ENCODE measurements at regions not wholly inside any gene's neighbourhood (a gene's known extent, or its start where the extent isn't known, plus 50 kb on each side); places are given as distances from the start of the nearest gene placed in this dataset.

- no peak overlapping the region for H3K4me3 ChIP-seq
- DNase-seq (ENCODE audit: low read depth in 1 of 2, low spot score in 1 of 2), result no peak
- TF ChIP-seq CTCF (IDR thresholded peaks at IDR 0.05; ENCODE audit: low read depth, low read length), result no peak
- H3K27me3 ChIP-seq, result no peaks in the 10 kb centered on the region
- H3K27ac ChIP-seq, result no peak overlapping the region
- no peaks in the 10 kb centered on the region for H3K36me3 ChIP-seq
- H3K4me1 ChIP-seq (ENCODE audit: low read depth), result peaks cover 29% of the 10 kb centered on the region
- no peaks in the 10 kb centered on the region for H3K9me3 ChIP-seq (ENCODE audit: low read depth)
These were observed 100.3 kb upstream of the ZMIZ1 start for GRCh38 chr10:78968300-78968942.

GRCh38 chr10:78968943-78969342 is 99.8 kb upstream of the ZMIZ1 start:
- H3K4me3 ChIP-seq, result no peak overlapping the region
- no peaks in the 10 kb centered on the region for H3K9me3 ChIP-seq (ENCODE audit: low read depth)
- H3K36me3 ChIP-seq, result no peaks in the 10 kb centered on the region
- no peak for DNase-seq (ENCODE audit: low read depth in 1 of 2, low spot score in 1 of 2)
- no peak overlapping the region for H3K27ac ChIP-seq
- TF ChIP-seq CTCF (IDR thresholded peaks at IDR 0.05; ENCODE audit: low read depth, low read length), result no peak
- H3K27me3 ChIP-seq, result no peaks in the 10 kb centered on the region
- peaks cover 29% of the 10 kb centered on the region for H3K4me1 ChIP-seq (ENCODE audit: low read depth)

GRCh38 chr10:78969719-78970118 is 99.0 kb upstream of the ZMIZ1 start:
- Histone ChIP-seq H3K27me3 (no peaks in the 10 kb centered on the region), H3K9me3 (ENCODE audit: low read depth) (no peaks in the 10 kb centered on the region), H3K36me3 (no peaks in the 10 kb centered on the region), H3K4me1 (ENCODE audit: low read depth) (peaks cover 35% of the 10 kb centered on the region), H3K4me3 (no peak overlapping the region), H3K27ac (no peak overlapping the region)
- no peak for TF ChIP-seq CTCF (IDR thresholded peaks at IDR 0.05; ENCODE audit: low read depth, low read length)
- DNase-seq (ENCODE audit: low read depth in 1 of 2, low spot score in 1 of 2), result no peak

GRCh38 chr10:78970261-78970660 is 98.5 kb upstream of the ZMIZ1 start:
- H3K27ac ChIP-seq, result no peak overlapping the region
- peaks cover 33% of the 10 kb centered on the region for H3K4me1 ChIP-seq (ENCODE audit: low read depth)
- no peaks in the 10 kb centered on the region for H3K36me3 ChIP-seq
- TF ChIP-seq CTCF (IDR thresholded peaks at IDR 0.05; ENCODE audit: low read depth, low read length), result no peak
- no peak overlapping the region for H3K4me3 ChIP-seq
- no peak for DNase-seq (ENCODE audit: low read depth in 1 of 2, low spot score in 1 of 2)
- no peaks in the 10 kb centered on the region for H3K27me3 ChIP-seq
- no peaks in the 10 kb centered on the region for H3K9me3 ChIP-seq (ENCODE audit: low read depth)

GRCh38 chr10:78971094-78971682 is 97.6 kb upstream of the ZMIZ1 start:
- no peaks in the 10 kb centered on the region for H3K27me3 ChIP-seq
- TF ChIP-seq CTCF (IDR thresholded peaks at IDR 0.05; ENCODE audit: low read depth, low read length), result peak; percentile 13
- H3K9me3 ChIP-seq (ENCODE audit: low read depth), result no peaks in the 10 kb centered on the region
- no peak overlapping the region for H3K27ac ChIP-seq
- no peaks in the 10 kb centered on the region for H3K36me3 ChIP-seq
- no peak for DNase-seq (ENCODE audit: low read depth in 1 of 2, low spot score in 1 of 2)
- H3K4me1 ChIP-seq (ENCODE audit: low read depth), result peaks cover 31% of the 10 kb centered on the region
- no peak overlapping the region for H3K4me3 ChIP-seq

Measured in cardiac muscle cell (in vitro differentiated cells and primary cell).